Activated gamma-delta T cell treated with Interleukin-2 at 50 U/mL for 16 hours (primary cell): ENCODE measurements at regions not wholly inside any gene's neighbourhood (a gene's known extent, or its start where the extent isn't known, plus 50 kb on each side); places are given as distances from the start of the nearest gene placed in this dataset.

Experiments
- DNase-seq: peaks from one replicate; pipeline ENCODE4 v3.0.0-alpha.2; 2020

DNA sequence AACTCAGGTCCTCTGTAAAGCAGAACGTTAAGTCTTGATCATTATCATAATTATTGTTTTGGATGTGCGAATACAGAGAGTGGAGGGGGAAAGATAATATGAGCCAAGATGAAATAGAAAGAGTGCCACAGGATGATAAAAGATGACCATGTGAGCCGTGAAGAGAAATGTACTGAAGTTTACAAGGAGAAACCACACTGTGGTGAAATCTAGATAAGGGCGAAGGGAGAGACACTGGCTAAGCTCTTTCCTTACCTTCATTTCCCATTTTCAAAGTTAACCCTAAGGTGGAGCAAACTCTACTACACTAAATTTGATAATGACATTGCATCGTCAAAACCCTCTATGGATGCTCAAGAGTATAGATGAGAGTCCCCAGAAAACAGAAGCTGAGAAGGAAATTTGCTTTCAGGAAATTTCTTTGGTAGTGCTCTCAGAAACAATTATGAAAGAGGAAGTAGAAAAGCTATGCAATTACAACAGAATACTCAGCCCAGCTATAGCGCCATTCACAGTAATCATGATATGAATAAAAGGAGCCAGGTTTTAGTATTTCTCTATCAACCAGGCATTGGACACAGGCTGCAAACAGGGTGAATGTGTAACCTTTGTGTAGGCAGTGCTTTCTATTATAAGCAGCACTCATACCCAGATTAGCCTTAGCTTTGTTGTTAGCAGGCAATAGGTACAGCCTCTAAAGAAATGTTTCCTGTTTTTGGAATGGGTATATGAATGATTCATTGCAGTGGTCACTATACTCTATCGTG lies 1080.7 kb downstream of the GRIK2 start:
- DNase-seq: no peak

DNA sequence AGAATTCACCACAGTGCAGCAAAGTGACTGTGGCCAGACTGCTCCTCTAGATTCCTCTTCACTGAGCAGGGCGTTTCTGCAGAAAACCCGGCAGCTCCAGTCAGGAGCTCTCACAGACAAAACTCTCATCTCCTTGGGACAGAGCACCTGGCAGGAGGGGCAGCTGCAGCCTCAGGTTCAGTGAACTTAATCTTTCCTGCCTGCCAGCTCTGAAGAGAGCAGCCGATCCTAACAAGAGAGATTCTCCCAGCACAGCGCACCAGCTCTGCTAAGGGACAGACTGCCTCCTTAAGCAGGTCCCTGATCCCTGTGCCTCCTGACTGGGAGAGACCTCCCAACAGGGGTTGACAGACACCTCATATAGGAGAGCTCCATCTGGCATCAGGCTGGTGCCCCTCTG lies 1065.5 kb downstream of the GRIK2 start:
- no peak for DNase-seq

DNA sequence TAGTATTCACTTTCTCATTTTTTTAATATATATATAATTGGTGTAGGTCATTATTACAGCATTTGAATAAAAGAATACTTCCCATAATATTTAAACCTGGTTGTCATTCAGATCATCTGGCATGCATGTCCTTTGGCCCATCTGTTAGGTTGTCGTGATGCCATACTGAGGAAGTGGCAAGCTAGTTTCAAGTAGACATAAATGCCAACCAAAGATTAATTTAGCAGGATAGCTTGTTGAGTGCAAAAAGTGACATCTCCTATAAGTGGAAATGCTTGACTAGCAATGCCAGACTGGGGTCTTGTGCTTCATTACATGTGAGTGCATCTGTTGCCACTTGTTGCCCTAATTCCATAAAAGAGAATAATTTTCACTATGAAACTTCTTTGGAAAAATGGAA lies 1044.7 kb downstream of the GRIK2 start:
- no peak for DNase-seq

- DNase-seq: no peak
Measured at GRCh38 chr6:102417368-102417998, 1024.0 kb downstream of the GRIK2 start.

- no peak for DNase-seq
Measured at GRCh38 chr6:102415891-102416290, 1022.4 kb downstream of the GRIK2 start.

- no peak for DNase-seq
Measured at GRCh38 chr6:102411796-102412195, 1018.3 kb downstream of the GRIK2 start.

DNA sequence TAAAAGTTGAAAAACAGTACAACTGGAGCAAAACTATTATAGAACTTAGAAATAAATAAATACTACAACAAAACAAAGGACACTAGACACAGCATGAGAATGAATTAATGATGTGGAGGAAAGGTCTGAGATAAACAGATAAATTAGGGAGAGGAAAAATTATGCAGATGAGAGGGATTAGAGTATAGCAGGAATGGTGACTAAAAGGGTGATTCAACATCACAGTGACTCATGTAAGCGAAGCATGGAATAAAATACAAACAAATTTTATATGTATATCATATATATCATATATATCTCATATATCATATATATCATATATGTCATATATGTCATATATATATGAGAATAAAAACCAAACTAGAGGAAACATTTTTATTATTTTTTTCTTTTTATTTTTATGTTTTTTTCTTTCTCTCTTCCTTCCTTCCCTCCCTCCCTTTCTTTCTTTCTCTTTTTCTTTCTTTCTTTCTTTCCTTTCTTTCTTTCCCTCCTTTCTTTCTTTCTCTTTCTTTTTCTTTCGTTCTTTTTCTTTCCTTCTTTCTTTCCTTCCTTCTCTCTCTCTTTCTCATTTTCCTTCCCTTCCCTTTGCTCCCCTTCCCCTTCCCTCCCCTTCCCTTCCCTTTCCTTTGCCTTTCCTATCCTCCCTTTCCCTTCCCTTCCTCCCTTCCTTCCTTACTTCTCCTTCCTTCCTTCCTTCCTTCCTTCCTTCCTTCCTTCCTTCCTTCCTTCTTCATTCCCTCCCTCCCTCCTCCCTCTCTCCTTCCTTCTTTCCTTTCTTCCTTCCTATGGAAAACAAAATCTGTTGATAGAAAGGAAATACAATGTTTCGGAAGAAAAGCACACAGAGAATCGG lies 1014.6 kb downstream of the GRIK2 start:
- no peak for DNase-seq

GRCh38 chr6:102405860-102406259 lies 1012.4 kb downstream of the GRIK2 start:
- no peak for DNase-seq

DNA sequence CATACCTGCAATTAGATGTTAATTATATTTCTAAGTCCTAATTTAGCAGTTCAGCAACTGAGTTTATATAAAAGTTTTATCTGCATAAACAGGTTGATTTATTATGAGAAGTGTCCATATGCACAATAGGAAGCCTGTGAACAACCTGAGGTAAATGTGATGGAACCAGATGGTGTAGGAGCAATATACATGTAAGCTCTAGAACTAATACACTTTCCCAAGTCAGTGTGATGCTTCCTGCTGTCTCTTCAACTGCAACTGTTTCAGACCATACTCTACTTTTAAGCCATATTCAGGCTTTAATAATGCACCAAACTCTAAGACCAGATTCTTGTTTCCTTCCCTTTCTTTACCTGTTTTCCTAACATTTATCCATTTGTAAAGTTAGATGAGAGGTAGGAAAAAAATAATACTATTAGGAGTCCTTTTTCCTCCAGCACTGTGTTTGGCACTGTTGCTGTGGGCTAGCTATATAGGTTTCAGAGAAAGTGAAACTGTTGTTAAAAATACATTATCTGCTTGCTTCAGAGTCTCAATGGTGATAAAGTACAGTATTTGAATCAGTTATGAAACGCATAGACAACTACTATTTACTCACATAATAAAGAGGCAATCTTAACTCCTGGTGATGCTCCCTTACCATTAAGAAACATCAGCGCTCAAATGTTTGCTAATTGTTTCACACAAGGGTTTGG lies 1009.3 kb downstream of the GRIK2 start:
- no peak for DNase-seq

DNA sequence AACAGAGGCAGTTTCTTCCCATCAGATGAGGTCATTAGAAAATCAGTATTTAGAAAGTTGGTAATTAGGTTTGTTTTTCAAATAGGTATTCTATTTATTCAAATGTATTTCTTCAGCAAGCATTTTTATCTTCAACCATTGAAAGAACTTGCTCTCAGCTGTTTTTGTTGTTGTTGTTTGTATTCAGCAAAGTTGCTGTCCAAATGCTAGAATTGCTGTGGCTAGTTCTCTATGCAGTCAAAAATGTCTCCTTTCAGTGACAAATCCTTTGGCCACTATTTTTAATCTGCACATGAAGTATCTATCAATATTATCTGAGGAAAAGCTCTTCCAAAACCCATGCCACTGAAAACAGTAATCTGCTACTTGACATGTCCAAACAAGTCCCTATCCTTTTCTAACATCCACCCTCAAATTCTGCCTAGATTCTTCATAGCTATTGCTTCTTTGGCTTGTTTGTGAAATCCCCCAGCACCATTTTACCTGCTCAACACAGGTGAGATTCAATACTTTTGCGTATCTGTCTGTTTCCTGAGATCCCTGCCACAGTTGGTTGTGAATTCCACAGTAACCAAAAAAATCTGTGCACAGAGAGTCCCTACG lies 1005.4 kb downstream of the GRIK2 start:
- DNase-seq: no peak

- no peak for DNase-seq
Measured at GRCh38 chr6:102390541-102390940, 997.0 kb downstream of the GRIK2 start.

DNA sequence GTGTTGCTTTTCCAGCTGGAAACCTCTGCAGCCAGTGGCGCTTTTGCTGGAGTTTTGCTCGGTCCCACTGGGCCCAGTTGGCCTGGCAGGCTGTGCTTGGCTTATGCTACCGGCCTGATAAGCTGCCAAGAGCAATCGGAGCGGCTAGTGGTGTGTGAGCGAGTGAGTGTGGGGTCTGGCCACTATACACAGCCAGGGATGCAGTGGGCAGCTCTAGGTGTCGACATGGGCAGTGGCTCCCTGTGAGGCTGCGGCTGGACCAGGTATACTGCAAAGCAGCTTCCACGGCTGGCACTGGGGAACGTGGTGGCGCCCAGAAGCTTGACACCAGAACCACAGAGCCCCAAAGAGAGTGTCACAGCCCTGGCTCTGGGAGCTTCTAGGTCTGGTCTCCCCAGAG lies 996.5 kb downstream of the GRIK2 start:
- no peak for DNase-seq

- DNase-seq: no peak
Measured at GRCh38 chr6:102387326-102388033, 994.0 kb downstream of the GRIK2 start.

- no peak for DNase-seq
Measured at GRCh38 chr6:102381203-102381602, 987.7 kb downstream of the GRIK2 start.

DNA sequence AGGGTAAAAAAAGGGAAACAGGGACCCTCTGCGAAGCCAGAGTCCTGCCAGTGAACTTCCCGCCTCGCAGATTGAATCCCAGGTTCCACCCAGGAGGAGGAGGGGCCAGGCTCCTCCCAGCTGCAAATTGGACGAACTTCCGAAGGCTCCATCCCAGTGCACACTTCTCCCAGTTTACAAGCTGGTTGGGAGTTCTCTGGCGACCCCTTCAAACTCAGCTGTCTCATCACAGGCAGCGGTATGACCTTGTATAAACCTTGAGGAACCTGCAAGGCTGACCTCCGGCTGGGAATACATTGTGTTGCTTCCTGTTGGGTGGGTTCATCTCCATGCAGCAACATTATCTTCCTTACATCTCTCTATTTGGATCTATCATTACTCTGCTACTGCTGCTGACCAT lies 962.7 kb downstream of the GRIK2 start:
- no peak for DNase-seq

DNA sequence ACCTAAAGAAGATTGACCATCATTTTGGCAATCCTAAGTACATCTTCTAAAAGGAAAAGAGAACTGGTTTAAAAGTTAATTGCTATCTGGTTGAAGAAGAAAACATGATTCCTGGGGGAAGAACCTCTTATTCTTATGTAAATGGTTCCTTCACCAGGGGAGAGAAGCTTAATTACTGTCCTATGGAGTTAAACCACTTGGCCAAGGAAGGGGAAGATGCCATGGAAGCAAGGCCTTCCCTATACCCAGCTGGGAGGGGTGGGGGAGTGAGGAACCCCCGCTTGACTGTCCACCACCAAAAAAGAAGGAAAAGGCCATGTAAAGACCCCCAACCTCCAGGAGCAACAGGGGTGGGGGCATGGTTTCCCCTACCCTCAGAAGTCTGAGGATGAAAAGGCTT lies 962.1 kb downstream of the GRIK2 start:
- DNase-seq: no peak

DNA sequence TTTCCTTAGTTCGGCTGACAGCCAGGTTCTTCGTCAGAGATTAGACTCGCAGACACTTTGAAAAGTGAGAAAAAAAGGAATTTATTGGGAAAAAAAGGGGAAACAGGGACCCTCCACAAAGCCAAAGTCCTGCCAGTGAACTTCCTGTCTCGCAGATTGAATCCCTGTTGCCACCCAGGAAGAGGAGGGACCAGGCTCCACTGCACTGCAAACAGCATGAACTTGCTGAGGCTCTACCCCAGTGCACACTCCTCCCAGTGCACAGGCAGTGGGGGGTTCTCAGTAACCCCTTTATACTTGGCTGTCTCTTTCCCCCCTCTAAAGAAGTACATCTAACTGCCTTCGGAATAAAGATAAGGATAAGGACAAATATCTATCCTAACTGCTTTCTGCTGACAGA lies 959.0 kb downstream of the GRIK2 start:
- no peak for DNase-seq

- DNase-seq: no peak
Measured at GRCh38 chr6:102344769-102345168, 951.3 kb downstream of the GRIK2 start.

DNA sequence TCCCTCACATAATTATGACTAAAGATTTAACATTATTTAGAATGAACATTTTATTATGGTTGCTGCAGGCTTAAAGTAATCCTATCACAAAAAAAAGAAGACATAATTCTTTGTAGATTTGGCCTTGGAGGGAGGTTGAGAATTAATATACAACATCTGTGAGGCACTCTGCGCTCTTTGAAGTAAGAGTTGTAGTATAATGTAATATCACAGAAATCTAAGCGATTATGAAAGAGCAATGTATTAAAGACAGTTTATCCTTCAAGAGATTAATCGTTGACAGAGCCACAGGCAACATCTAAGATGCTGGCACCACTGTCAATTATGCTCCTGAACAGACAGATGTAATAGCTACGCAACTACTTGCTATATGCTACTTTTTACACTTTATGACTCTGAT lies 946.8 kb downstream of the GRIK2 start:
- DNase-seq: no peak

DNA sequence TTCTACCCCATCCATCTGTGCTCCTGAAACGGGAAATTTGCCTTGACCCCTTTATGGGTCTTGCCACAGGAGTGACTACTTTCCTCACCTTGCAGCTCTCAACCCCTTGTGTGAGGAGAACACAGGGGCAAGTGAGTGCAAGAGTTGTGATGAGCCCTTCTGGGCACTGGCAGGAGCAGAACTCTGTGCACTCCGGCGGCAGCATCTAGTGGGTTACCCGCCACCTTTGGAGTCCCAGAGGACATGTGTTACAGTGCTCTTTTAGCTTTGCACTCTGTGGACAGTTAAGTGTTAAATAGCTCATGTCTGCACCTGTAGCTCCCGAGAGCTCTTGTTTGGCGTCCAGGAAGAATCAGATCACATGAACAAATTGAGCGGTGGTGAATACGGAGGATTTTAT lies 940.2 kb downstream of the GRIK2 start:
- no peak for DNase-seq

DNA sequence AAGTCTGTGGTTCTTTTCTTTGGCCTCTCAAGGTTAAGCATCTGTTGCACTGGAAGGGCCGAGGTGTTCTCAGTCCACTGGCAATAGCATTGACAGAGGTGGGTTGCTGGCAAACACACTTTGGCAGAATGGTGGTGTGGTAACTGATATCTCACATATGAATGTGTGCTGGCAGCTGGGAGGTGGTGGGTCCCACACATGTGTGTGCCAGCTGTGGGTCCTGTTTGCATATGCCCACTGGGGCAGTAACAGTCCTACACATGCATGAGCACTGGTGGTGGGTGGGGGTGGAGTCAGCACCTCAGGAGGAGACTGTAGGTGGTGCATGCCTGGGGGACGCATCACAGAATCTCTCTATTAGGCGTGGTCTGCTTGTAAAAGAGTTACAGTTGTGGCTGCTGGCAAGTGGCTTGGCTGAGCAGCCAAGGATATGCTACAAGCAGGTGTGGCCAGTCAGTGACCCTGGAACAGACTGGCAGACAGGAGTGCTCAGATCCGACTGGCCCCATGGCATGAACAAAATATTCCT lies 934.3 kb downstream of the GRIK2 start:
- no peak for DNase-seq

DNA sequence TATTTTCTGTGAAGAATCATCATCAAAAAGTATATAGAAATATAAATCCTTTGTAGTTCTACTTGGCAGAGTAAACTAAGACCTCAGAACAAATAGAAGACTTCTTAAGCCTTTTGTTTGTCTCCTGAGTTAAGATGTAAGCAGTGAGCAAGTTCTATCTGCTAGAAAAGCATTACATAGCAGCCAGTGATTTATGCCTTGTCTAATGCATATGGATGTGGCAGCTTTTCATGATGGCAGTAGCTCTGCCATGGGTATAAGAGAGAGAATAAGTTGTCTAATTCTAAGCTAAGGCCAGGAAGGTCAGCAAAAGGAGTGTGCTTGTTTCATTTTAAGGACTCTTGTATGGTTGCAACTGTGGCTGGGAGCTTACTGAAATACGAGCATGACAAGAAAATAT lies 920.2 kb downstream of the GRIK2 start:
- DNase-seq: no peak
